Adipocyte (in vitro differentiated cells): ENCODE measurements at regions not wholly inside any gene's neighbourhood (a gene's known extent, or its start where the extent isn't known, plus 50 kb on each side); places are given as distances from the start of the nearest gene placed in this dataset.

Experiments used
- DNase-seq: peaks from one replicate; pipeline ENCODE4 v3.0.0-alpha.2; 2015; ENCODE audit warnings: low read depth
- H3K27me3 ChIP-seq: replicated peaks from 2 replicates; pipeline ENCODE4 v1.7.0; 2013; ENCODE audit warnings: mild to moderate bottlenecking, low read length, moderate library complexity; ENCODE audit not compliant: control insufficient read depth, insufficient read depth
- H3K36me3 ChIP-seq: 2 replicates; pipeline ENCODE4 v1.7.0; 2013; ENCODE audit warnings: low read length, mild to moderate bottlenecking, moderate library complexity; ENCODE audit not compliant: control insufficient read depth, insufficient read depth, severe bottlenecking
- H3K4me1 ChIP-seq: 2 replicates; pipeline ENCODE4 v1.7.0; 2013; ENCODE audit warnings: mild to moderate bottlenecking, low read length, moderate library complexity; ENCODE audit not compliant: control insufficient read depth, insufficient read depth
- H3K4me3 ChIP-seq: 2 replicates; pipeline ENCODE4 v1.7.0; 2013; ENCODE audit warnings: mild to moderate bottlenecking, low read length, moderate library complexity
- H3K9ac ChIP-seq: 2 replicates; pipeline ENCODE4 v1.7.0; 2013; ENCODE audit warnings: mild to moderate bottlenecking, low read length, moderate library complexity
- H3K9me3 ChIP-seq: 2 replicates; pipeline ENCODE4 v1.7.0; 2013; ENCODE audit warnings: mild to moderate bottlenecking, low read length, moderate library complexity; ENCODE audit not compliant: control insufficient read depth

DNA sequence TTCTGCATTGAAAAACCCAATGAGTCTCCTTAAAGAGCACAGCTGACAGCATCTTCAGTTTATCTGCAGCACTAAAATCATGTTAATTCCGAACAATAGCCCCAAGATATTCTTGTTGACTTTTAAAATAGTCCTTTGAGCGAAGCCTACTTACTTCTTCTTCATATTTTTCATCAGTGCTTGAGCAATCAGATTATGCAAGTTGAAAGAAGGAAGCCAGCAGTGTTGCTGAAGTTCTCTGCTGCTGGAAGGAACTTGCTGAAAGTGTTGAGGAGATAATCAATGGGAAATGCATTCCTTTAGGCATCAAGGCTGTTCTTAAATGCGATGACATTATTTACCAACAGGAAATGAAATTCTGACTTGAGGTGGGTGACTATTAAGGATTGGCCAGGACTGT, 105.9 kb upstream of the SNTG2 start:
- H3K4me1 ChIP-seq, result no peaks in the 10 kb centered on the region
- no peaks in the 10 kb centered on the region for H3K9me3 ChIP-seq
- no peaks in the 10 kb centered on the region for H3K36me3 ChIP-seq
- no peak overlapping the region for H3K9ac ChIP-seq
- peaks cover 30% of the 10 kb centered on the region for H3K27me3 ChIP-seq
- no peak overlapping the region for H3K4me3 ChIP-seq
- DNase-seq, result peak; percentile 25

- Histone ChIP-seq H3K9ac (no peak overlapping the region), H3K9me3 (no peaks in the 10 kb centered on the region), H3K36me3 (no peaks in the 10 kb centered on the region), H3K4me1 (no peaks in the 10 kb centered on the region), H3K27me3 (peaks cover 25% of the 10 kb centered on the region), H3K4me3 (no peak overlapping the region)
- DNase-seq, result no peak
Observed at GRCh38 chr2:842151-842803, 108.4 kb upstream of the SNTG2 start.

DNA sequence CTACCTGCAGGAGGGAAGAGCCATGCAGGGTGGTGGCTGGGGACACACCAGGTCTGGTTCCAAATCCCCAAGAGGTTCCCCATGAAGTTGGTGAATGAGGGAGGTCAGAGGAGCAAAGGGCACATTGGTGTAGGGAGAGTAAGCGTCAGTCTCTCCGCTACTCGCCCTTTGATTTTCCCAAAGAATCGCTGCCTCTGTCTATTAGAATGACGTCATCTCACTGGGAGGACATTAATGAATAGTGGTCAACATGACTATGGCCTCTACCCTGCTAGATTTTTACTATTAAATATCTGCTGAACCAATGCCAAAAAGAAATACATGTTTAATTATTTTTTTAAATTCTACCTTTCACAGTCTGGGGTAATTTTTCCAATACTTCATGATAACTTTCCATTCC, 109.6 kb upstream of the SNTG2 start:
- H3K27me3 ChIP-seq, result peaks cover 20% of the 10 kb centered on the region
- no peak overlapping the region for H3K4me3 ChIP-seq
- no peaks in the 10 kb centered on the region for H3K36me3 ChIP-seq
- H3K9me3 ChIP-seq, result no peaks in the 10 kb centered on the region
- H3K9ac ChIP-seq, result no peak overlapping the region
- no peaks in the 10 kb centered on the region for H3K4me1 ChIP-seq
- DNase-seq, result no peak

- Histone ChIP-seq H3K36me3 (no peaks in the 10 kb centered on the region), H3K4me1 (no peaks in the 10 kb centered on the region), H3K9me3 (peaks cover 3% of the 10 kb centered on the region), H3K4me3 (no peak overlapping the region), H3K9ac (no peak overlapping the region), H3K27me3 (peaks cover 24% of the 10 kb centered on the region)
- no peak for DNase-seq
Observed at GRCh38 chr2:834233-834632, 116.4 kb upstream of the SNTG2 start.

- Histone ChIP-seq H3K36me3 (no peaks in the 10 kb centered on the region), H3K9me3 (peaks cover 3% of the 10 kb centered on the region), H3K4me3 (no peak overlapping the region), H3K4me1 (no peaks in the 10 kb centered on the region), H3K9ac (no peak overlapping the region), H3K27me3 (peaks cover 27% of the 10 kb centered on the region)
- no peak for DNase-seq
Observed at GRCh38 chr2:833180-833579, 117.5 kb upstream of the SNTG2 start.

DNA sequence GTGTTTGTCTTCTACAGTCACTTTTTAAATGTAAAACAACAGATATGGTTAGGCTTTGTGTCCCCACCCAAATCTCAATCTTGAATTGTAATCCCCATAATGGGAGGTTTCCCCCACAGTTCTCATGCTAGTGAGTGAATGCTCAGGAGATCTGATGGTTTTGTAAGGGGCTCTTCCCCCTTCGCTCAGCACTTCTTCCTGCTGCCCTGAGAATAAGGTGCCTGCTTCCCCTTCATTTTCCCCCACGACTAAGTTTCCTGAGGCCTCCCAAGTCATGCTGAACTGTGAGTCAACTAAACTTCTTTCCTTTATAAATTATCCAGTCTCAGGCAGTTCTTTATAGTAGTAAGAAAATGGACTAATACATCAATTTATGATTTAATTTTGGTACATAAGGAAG, 118.0 kb upstream of the SNTG2 start:
- Histone ChIP-seq H3K9ac (no peak overlapping the region), H3K36me3 (no peaks in the 10 kb centered on the region), H3K4me1 (no peaks in the 10 kb centered on the region), H3K9me3 (peaks cover 3% of the 10 kb centered on the region), H3K27me3 (peaks cover 25% of the 10 kb centered on the region), H3K4me3 (no peak overlapping the region)
- no peak for DNase-seq

DNA sequence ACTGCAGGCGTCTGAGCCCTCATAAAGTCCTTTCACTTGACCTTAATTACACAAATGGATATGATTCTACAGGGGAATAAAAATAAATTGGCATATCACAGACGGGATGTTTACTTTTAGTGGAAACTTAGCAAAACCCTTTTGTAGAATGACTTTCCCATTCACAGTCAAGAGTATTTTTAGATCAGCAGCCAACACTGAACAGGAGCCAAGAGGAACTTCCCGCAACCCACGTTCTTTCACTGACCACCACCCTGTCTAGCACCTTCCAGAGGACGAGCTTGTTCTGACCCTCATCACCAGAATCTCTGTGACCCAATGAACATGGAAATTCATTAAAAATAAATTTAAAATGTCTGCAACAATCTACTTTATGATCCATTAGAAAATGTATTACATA, 119.0 kb upstream of the SNTG2 start:
- Histone ChIP-seq H3K9me3 (peaks cover 3% of the 10 kb centered on the region), H3K27me3 (peaks cover 25% of the 10 kb centered on the region), H3K4me3 (no peak overlapping the region)

GRCh38 chr2:831225-831536, 119.5 kb upstream of the SNTG2 start:
- no peak for DNase-seq
- Histone ChIP-seq H3K36me3 (no peaks in the 10 kb centered on the region), H3K9ac (no peak overlapping the region), H3K4me3 (no peak overlapping the region), H3K9me3 (peaks cover 3% of the 10 kb centered on the region), H3K4me1 (no peaks in the 10 kb centered on the region), H3K27me3 (peaks cover 25% of the 10 kb centered on the region)

More for the DNA sequence above, 119.0 kb upstream of the SNTG2 start:
- Histone ChIP-seq H3K9ac (no peak overlapping the region), H3K36me3 (no peaks in the 10 kb centered on the region), H3K4me1 (no peaks in the 10 kb centered on the region)
- DNase-seq, result no peak

DNA sequence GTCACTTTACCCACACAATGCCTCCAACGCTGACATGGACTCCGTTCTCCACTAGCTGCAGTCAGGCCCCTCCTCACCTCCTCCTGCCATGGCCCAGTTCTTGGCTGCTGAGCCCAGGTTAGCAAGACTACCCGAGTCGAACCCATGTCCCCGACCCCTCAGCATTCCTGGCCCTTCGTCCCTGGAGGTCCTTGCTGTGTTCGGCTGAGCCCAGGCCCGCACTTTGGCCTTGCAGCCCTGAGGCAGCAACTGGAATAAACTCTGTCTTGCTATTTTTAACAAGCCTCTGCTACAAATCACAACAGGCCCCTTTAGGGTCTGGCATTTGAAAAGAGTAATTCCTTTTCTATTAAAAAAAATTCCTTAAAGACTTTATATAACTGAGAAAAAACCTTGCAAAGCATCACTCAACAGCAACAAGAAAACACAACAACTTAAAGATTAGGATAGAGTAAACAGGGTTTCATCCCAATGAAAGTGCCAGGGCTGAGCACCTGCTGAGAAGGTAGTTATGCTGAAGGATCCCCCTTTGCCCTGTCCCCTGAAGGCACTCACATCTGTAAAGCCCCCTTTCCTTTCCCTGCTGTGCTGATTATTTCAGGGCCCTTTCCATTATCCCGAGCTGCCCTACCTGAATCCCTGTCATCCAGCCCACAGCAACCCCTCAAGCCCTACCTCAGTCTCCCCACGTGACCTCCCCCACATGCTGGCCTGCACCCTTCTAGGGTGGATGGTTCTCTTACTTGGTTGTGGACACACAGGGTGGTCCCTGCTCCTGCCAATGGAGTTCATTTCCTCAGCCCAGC, 120.0 kb upstream of the SNTG2 start:
- no peak overlapping the region for H3K4me3 ChIP-seq
- H3K9me3 ChIP-seq, result peaks cover 3% of the 10 kb centered on the region
- H3K9ac ChIP-seq, result no peak overlapping the region
- H3K27me3 ChIP-seq, result peaks cover 25% of the 10 kb centered on the region
- H3K36me3 ChIP-seq, result no peaks in the 10 kb centered on the region
- DNase-seq, result no peak
- no peaks in the 10 kb centered on the region for H3K4me1 ChIP-seq

GRCh38 chr2:829047-829446, 121.6 kb upstream of the SNTG2 start:
- Histone ChIP-seq H3K27me3 (peaks cover 19% of the 10 kb centered on the region), H3K4me1 (no peaks in the 10 kb centered on the region), H3K9me3 (peaks cover 3% of the 10 kb centered on the region), H3K36me3 (no peaks in the 10 kb centered on the region), H3K9ac (no peak overlapping the region), H3K4me3 (no peak overlapping the region)
- DNase-seq, result no peak

DNA sequence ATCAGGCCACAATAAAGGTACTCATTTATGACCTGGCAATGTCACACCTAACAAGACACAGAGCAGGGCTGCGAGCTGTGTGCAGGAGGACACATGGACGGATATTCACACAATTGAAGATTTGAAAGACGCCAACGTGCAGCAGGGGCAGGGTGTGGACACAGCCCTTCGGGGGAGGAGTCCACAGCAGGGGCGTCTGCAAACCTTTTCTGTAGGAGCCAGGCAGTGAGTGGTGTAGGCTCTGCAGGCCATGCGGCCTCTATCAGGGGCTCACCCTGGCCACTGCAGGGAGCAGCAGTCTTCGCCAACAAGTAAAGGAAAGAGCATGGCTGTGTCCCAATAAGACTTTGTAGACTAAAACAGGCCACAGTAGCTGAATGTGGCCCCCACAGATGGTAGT, 125.7 kb upstream of the SNTG2 start:
- H3K9ac ChIP-seq, result no peak overlapping the region
- no peaks in the 10 kb centered on the region for H3K36me3 ChIP-seq
- H3K9me3 ChIP-seq, result no peaks in the 10 kb centered on the region
- no peak overlapping the region for H3K4me3 ChIP-seq
- peaks cover 7% of the 10 kb centered on the region for H3K27me3 ChIP-seq
- DNase-seq, result no peak
- H3K4me1 ChIP-seq, result no peaks in the 10 kb centered on the region
